ENCODE measurements at regions not wholly inside any gene's neighbourhood (a gene's known extent, or its start where the extent isn't known, plus 50 kb on each side); places are given as distances from the start of the nearest gene placed in this dataset.
"Not testable (repeated sequence)": the region's sequence is repeated elsewhere in the genome, so short reads cannot be mapped to it uniquely, and the experiment has no call there.

- no peak for DNase-seq
These were observed 457.2 kb upstream of the SMIM21 start for GRCh38 chr18:75884728-75885127.

- DNase-seq, result no peak
These were observed 453.5 kb upstream of the SMIM21 start for GRCh38 chr18:75880925-75881504.

DNA sequence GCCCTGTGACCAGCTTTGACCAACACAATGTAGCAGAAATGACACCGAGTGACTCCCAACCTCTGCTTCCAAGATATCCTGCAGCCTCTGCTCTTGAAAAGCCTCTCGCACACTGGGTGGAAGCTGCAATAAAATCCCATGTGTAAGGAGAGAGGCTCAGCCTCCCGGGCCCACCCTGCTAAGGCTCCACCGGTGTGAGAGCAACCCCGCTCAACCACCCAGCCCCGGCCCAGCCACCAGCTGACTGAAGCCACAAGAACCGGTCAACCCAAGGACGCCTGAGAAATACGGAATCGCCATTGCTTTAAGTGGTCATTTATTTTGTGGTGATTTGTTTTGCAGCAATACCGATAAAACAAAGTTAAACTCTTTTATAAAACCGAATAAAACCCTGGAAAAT, 452.8 kb upstream of the SMIM21 start:
- no peak for DNase-seq

- no peak for DNase-seq
These were observed 451.7 kb upstream of the SMIM21 start for GRCh38 chr18:75879196-75879595.

- DNase-seq, result no peak
These were observed 448.1 kb upstream of the SMIM21 start for GRCh38 chr18:75875559-75875958.

DNA sequence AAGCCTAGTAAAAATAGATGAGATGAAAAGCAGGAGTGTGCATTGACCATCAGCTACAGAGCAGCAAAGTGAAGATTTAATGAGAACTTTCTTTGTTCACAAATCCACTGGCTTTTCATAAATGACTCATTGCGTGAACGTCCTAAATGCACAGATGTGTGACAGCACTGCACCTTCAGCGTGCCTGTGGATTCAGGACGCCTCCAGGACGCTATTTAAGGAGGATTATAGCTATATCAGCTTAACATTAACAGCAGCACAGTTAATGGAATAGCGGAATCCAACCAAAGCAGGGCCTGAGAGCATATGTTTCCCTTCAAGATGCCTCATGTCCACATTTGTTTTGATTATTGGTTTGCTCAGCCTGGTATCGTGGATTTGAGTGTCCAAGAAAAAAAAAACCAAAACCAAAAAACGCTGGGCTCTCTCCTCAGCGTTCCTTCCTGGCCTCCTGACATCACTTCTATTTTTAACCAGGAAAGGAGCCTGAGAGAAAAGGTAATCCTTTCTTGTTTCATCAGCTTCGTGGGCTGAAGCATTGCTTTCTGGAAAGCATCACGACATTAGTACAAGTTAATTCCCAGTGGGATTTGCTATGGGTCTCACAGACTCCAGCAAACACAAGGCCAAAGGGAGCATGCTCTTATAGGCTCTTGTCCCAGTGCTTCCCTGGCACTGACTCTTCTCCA, 447.0 kb upstream of the SMIM21 start:
- no peak for DNase-seq

GRCh38 chr18:75871596-75871995, 444.1 kb upstream of the SMIM21 start:
- DNase-seq, result no peak

DNA sequence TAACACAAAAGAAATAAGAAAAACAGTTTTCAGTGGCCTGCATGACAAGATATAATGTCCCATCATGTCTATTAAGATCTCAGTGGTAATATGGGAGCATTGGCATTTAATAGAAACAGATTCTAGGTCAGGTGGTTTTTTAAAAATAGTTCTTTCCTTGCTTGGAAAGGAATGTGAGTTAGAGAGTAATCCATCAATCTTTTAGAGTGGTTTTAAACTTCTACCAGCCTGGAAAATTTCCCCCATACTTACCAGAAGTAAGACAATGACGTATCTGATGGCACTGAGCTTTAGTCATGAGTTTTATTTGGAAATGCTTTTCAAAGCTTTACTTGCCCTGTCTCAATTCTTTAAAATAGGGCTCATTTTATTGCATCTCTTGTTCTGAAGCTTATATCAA, 441.7 kb upstream of the SMIM21 start:
- no peak for DNase-seq

- DNase-seq, result no peak
These were observed 440.5 kb upstream of the SMIM21 start for GRCh38 chr18:75868031-75868430.

DNA sequence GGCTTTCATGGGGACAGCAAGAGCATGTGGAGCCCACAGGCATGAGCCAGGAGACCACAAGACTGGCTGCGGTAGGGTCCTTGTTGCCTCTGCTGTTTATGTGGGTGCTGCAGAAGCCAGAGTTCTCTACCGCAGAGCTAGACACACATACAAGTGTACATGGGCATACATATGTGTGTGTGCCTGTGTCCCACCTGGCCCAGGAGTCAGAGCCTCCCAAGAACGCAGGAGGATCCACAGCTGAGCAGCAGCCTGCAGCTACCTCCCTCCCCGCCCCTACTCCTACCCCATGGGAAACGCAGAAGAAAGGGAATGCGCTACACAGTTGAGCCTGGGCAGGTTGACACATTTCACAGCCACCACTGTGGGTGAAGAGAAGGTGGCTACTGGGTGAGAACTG, 438.1 kb upstream of the SMIM21 start:
- DNase-seq, result no peak

DNA sequence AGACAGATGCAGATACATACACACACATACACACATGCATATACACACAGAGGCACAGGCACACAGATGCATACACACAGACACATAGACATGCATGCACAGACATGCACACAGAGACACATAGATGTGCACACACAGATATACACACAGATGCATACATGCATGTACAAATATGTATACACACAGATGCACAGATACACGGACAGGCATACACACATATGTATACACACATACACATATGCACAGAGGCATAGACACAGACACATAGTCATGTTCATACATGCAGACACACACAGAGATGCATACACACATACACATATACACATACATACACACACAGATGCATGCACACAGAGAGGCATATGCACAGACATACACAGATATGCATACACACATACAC, 437.3 kb upstream of the SMIM21 start:
- no peak for DNase-seq

DNA sequence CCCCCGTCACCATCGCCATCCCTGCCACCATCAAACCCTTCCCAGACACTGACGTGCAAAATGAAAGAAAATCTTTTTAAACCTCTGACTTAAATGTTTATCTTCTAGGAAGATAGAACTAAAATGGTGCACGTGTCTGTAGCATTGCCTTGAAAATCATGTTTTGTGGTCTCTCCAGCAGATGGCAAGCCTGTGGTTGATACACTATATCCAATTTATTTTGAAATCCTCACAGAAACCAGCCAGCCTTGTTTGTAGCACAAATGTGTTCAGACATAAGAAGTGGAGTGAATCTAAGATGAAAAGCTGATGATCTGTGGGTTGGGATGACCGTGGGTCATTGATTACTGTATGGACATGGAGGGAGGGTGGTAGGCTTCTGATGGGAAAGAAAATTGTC, 436.2 kb upstream of the SMIM21 start:
- DNase-seq, result no peak

DNA sequence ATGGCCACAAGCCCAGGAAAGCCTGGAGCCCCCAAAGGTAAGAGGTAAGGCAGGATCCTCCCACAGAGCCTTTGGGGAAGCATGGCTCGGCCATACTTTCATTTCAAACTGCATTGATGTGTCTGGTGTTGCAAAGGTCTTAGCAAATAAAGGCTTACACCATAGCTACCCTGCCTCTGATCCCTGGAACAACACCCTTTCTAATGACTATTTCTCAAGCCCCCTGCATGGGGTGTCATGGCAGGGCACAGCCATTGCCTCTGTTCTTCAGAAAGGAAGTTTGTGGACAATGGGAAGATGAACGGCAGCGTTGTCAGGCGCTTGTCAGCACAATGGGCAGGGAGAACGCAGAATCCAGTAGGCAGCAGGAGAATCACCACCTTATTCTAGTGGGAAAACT, 435.0 kb upstream of the SMIM21 start:
- DNase-seq, result no peak

DNA sequence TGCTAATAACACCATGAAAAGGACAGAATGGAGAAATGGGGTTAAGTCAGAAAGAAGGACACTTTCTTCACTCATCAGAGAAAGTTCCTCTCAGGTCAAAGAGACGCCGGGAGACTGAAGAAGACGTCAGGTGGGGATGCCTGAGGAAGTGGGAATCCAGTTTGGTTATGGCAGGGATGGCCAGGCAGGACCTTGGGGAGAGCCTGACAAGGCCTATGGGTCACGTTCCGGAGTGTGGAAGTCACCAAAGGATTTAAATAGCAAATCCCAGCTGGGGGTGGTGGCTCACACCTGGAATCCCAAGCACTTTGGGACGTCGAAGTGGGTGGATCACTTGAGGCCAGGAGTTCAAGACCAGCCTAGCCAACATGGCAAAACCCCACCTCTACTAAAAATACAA, 432.7 kb upstream of the SMIM21 start:
- DNase-seq, result no peak

GRCh38 chr18:75859533-75859932, 432.0 kb upstream of the SMIM21 start:
- DNase-seq, result no peak

DNA sequence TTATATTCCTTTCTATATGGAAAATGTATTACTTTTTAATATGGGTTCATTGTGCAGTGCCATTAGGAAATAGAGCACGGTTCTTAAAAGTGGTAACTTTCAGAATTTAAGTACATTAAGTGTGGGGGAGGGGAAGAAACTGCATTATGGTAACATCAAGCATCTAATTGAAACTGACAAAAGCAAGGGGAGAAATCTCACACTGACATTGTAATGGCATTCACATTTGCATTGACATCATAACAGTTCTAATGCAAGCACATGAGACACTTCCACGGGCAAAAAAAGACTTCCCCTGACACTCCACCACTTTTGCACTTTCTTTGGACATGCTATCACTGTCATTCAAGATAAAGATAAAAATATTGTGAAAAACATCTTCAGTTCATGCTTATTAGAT, 431.3 kb upstream of the SMIM21 start:
- DNase-seq, result no peak

- DNase-seq, result no peak
These were observed 430.1 kb upstream of the SMIM21 start for GRCh38 chr18:75857558-75857957.

- no peak for DNase-seq
These were observed 427.3 kb upstream of the SMIM21 start for GRCh38 chr18:75854808-75855207.

- DNase-seq, result peak; percentile 55
These were observed 426.7 kb upstream of the SMIM21 start for GRCh38 chr18:75854174-75854573.

DNA sequence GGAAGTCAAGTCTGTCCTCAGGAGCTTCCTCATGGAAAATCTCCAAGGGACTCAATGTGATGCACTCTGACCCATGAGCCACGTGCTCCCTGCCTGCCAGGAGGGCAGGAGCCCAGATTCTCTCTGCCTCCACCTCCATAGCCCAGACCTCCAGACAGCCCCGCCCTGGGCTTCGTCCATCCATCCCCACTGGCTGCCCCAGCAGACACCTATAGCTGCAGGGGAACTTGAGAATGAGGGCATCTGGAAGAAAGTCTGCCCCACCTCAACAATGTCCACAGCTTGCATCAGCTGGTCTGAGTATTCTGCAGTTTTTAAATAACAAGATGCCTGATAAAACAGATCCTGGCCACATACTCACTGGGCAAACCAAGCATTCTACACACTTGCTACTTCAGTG, 418.8 kb upstream of the SMIM21 start:
- DNase-seq, result no peak

DNA sequence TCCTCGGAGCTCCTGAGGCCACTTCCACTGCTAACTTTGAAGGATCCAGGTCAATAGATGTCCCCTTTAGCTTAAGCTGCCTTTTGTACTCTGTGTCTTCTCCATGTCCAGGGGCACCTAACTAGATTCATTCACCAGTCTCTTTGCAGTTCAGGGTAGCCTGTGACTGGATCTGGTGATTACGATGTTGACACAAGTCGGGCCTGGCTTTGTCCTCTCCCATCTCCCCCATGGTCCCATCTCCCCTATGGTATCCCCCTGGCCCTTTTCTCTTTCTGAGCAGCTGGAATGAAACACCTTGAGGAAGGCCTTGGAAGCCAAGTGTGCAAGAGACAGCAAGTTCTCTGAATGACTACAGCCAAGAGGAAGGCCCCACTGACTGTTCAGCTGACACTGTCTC, 417.9 kb upstream of the SMIM21 start:
- DNase-seq, result no peak

DNA sequence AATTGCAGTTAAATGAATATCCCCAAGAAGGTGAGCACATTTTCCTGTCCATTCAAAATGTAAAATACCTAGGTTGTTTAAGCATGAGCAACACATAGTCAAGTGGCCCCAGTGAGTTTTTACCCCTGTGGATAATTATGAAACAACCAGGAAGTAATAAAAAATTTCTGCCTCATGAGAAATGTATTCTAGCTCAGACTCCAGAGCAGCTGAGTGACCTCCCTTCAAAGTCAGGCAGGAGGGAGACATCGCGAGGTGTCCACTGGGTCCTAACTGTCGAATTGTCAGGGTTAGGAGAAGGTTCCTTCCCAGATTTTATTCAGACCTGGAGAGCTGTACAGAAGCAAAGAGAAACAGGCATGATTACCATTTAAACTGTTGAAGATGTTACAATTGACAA, 416.6 kb upstream of the SMIM21 start:
- DNase-seq, result no peak

GRCh38 chr18:75840131-75840530, 412.6 kb upstream of the SMIM21 start:
- no peak for DNase-seq

DNA sequence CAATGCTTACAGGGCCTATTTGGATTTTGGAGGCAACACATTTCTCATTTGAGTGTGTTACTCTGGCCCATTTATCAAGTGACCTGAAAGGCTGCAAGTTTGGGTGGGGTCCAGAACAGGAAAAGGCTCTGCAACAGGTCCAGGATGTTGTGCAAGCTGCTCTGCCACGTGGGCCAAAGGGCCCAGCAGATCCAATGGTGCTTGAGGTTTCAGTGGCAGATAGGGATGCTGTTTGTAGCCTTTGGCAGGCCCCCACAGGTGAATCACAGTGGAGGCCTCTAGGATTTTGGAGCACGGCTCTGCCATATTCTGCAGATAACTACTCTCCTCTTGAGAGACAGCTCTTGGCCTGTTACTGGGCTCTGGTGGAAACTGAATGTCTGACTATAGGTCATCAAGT, 412.2 kb upstream of the SMIM21 start:
- not testable (repeated sequence) for DNase-seq

DNA sequence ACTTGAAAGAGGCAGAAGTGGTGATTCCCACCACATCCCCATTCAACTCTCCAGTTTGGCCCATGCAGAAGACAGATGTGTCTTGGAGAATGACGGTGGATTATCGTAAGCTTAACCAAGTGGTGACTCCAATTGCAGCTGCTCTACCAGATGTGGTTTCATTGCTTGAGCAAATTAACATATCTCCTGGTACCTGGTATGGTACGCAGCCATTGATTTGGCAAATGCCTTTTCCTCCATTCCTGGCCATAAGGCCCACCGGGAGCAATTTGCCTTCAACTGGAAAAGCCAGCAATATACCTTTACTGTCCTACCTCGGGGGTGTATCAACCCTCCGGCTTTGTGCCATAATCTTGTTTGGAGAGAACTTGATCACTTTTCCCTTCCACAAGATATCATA, 411.5 kb upstream of the SMIM21 start:
- no peak for DNase-seq

Measured in stimulated activated CD8-positive, alpha-beta memory T cell treated with anti-CD3 and anti-CD28 coated beads, Interleukin-4, amount 100 ng/mL, for 48 hours (primary cell).